Neural cell (in vitro differentiated cells): ENCODE measurements at regions not wholly inside any gene's neighbourhood (a gene's known extent, or its start where the extent isn't known, plus 50 kb on each side); places are given as distances from the start of the nearest gene placed in this dataset.

Experiments
- H2AFZ ChIP-seq: fragments of 200-600, 300-800 bp; sonication (generic), shearing (Covaris generic); 2 replicates; pipeline ENCODE4 v1.6.0; 2014; ENCODE audit warnings: low read depth, mild to moderate bottlenecking, antibody characterized with exemption, low read length, moderate library complexity
- H3F3A ChIP-seq: fragments of 200-600 bp; shearing (Covaris generic); 2 replicates; pipeline ENCODE4 v1.6.1; 2016; ENCODE audit warnings: mild to moderate bottlenecking, moderate library complexity, mixed read lengths, antibody characterized with exemption, low read length; ENCODE audit not compliant: insufficient read depth, poor library complexity, severe bottlenecking
- H3K27ac ChIP-seq: fragments of 200-600, 300-800 bp; sonication (generic), shearing (Covaris generic); 2 replicates; pipeline ENCODE4 v1.5.1; 2014; ENCODE audit warnings: mild to moderate bottlenecking, low read length, moderate library complexity
- H3K27me3 ChIP-seq: fragments of 300-800, 200-600 bp; sonication (generic), shearing (Covaris generic); 2 replicates; pipeline ENCODE4 v1.6.0; 2014; ENCODE audit warnings: mild to moderate bottlenecking, low read depth, low read length, moderate library complexity; ENCODE audit not compliant: insufficient read depth
- H3K36me3 ChIP-seq: fragments of 300-800, 200-600 bp; sonication (generic), shearing (Covaris generic); 2 replicates; pipeline ENCODE4 v1.5.1; 2014; ENCODE audit warnings: mild to moderate bottlenecking, antibody characterized with exemption, low read length, moderate library complexity; ENCODE audit not compliant: insufficient read depth
- H3K4me2 ChIP-seq: fragments of 300-800, 200-600 bp; sonication (generic), shearing (Covaris generic); 2 replicates; pipeline ENCODE4 v1.6.0; 2014; ENCODE audit warnings: mild to moderate bottlenecking, low read length
- H3K4me3 ChIP-seq: fragments of 300-800, 200-600 bp; sonication (generic), shearing (Covaris generic); 2 replicates; pipeline ENCODE4 v1.5.1; 2014; ENCODE audit warnings: mild to moderate bottlenecking, low read length, moderate library complexity
- H3K79me2 ChIP-seq: fragments of 200-600 bp; shearing (Covaris generic); replicated peaks from 2 replicates; pipeline ENCODE4 v1.6.0; 2014; ENCODE audit warnings: mild to moderate bottlenecking, low read length, moderate library complexity; ENCODE audit not compliant: insufficient read depth
- H3K9ac ChIP-seq: fragments of 300-800, 200-600 bp; sonication (generic), shearing (Covaris generic); 2 replicates; pipeline ENCODE4 v1.6.1; 2016; ENCODE audit warnings: mild to moderate bottlenecking, low read length, mixed read lengths
- H3K9me2 ChIP-seq: fragments of 200-600 bp; shearing (Covaris generic); 2 replicates; pipeline ENCODE4 v1.6.1; 2016; ENCODE audit warnings: mild to moderate bottlenecking, low read length, mixed read lengths; ENCODE audit not compliant: insufficient read depth
- H3K9me3 ChIP-seq: fragments of 200-600, 300-800 bp; sonication (generic), shearing (Covaris generic); 2 replicates; pipeline ENCODE4 v1.6.1; 2016; ENCODE audit warnings: mild to moderate bottlenecking, mixed run types, low read length, moderate library complexity, mixed read lengths
- H4K20me1 ChIP-seq: fragments of 200-600 bp; shearing (Covaris generic); 2 replicates; pipeline ENCODE4 v1.6.1; 2016; ENCODE audit warnings: mild to moderate bottlenecking, mixed run types; ENCODE audit not compliant: insufficient read depth
- EP300 ChIP-seq: fragments of 450-650 bp; conservative IDR thresholded peaks from 2 replicates; pipeline ENCODE4 v1.6.1; 2014; ENCODE audit warnings: antibody characterized with exemption, mild to moderate bottlenecking, moderate library complexity; ENCODE audit not compliant: poor library complexity, severe bottlenecking
- EZH2 ChIP-seq: fragments of 200-600, 300-800 bp; shearing (Covaris generic), sonication (generic); IDR thresholded peaks from 2 replicates; pipeline ENCODE4 v1.6.1; 2014; ENCODE audit warnings: antibody characterized with exemption, low read length, borderline replicate concordance, mild to moderate bottlenecking; ENCODE audit not compliant: insufficient read depth, poor library complexity, severe bottlenecking
- MXI1 ChIP-seq: fragments of 450-650 bp; conservative IDR thresholded peaks from 2 replicates; pipeline ENCODE4 v1.6.1; 2014; ENCODE audit warnings: antibody characterized with exemption, mild to moderate bottlenecking; ENCODE audit not compliant: poor library complexity, severe bottlenecking
- POLR2AphosphoS5 ChIP-seq: IDR thresholded peaks from 2 replicates; pipeline ENCODE4 v1.6.1; 2012
- RAD21 ChIP-seq: fragments of 450-650 bp; conservative IDR thresholded peaks from 2 replicates; pipeline ENCODE4 v1.6.1; 2014; ENCODE audit warnings: antibody characterized with exemption, mild to moderate bottlenecking, moderate library complexity
- SMC3 ChIP-seq: fragments of 450-650 bp; conservative IDR thresholded peaks from 2 replicates; pipeline ENCODE4 v1.6.1; 2014; ENCODE audit warnings: antibody characterized with exemption, mild to moderate bottlenecking, moderate library complexity; ENCODE audit not compliant: poor library complexity
- TAF1 ChIP-seq: IDR thresholded peaks from 2 replicates; pipeline ENCODE4 v1.6.1; 2012; ENCODE audit warnings: low read depth
- TF ChIP-seq, protein P1 (sequence below): fragments of 450-650 bp; IDR thresholded peaks from 2 replicates; pipeline ENCODE4 v1.5.1; 2014; ENCODE audit warnings: antibody characterized with exemption, mild to moderate bottlenecking, moderate library complexity; ENCODE audit not compliant: poor library complexity, severe bottlenecking
- TF ChIP-seq, protein P2 (sequence below): IDR thresholded peaks from 2 replicates; pipeline ENCODE4 v1.6.1; 2012; ENCODE audit warnings: borderline replicate concordance

DNA sequence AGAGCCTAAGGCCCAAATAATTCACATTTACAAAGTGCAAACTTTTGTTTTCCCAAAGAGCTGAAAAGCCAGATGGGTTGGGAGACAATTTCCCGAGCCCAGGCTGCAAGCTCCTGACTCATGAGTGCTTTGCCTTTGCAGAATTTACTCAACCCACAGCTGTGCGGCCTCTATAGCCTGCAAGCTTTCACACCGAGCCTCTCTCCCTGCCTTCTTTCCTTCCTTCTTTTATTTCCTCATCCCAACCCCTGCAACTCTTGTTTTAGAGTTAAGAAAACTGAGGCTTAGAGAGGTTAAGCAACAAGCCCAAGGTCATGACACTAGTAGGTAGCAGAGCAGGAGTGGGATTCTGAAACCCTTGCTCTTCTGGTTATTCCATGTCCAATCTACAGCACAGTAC lies 203.0 kb upstream of the GPR26 start:
- Histone ChIP-seq H3K9me3 (no peaks in the 10 kb centered on the region), H3K9me2 (no peaks in the 10 kb centered on the region), H3K27ac (no peak overlapping the region), H3K9ac (no peak overlapping the region), H3K36me3 (no peaks in the 10 kb centered on the region), H2AFZ (no peak overlapping the region), H4K20me1 (no peaks in the 10 kb centered on the region), H3K27me3 (peaks cover 13% of the 10 kb centered on the region), H3K4me3 (no peak overlapping the region), H3F3A (no peaks in the 10 kb centered on the region), H3K79me2 (no peaks in the 10 kb centered on the region), H3K4me2 (no peak overlapping the region)
- no peak for TF ChIP-seq TAF1
- TF ChIP-seq MXI1 = no peak
- no peak for TF ChIP-seq SMC3
- no peak for TF ChIP-seq RAD21
- TF ChIP-seq, protein P1, sequence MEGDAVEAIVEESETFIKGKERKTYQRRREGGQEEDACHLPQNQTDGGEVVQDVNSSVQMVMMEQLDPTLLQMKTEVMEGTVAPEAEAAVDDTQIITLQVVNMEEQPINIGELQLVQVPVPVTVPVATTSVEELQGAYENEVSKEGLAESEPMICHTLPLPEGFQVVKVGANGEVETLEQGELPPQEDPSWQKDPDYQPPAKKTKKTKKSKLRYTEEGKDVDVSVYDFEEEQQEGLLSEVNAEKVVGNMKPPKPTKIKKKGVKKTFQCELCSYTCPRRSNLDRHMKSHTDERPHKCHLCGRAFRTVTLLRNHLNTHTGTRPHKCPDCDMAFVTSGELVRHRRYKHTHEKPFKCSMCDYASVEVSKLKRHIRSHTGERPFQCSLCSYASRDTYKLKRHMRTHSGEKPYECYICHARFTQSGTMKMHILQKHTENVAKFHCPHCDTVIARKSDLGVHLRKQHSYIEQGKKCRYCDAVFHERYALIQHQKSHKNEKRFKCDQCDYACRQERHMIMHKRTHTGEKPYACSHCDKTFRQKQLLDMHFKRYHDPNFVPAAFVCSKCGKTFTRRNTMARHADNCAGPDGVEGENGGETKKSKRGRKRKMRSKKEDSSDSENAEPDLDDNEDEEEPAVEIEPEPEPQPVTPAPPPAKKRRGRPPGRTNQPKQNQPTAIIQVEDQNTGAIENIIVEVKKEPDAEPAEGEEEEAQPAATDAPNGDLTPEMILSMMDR = no peak
- TF ChIP-seq, protein P2, sequence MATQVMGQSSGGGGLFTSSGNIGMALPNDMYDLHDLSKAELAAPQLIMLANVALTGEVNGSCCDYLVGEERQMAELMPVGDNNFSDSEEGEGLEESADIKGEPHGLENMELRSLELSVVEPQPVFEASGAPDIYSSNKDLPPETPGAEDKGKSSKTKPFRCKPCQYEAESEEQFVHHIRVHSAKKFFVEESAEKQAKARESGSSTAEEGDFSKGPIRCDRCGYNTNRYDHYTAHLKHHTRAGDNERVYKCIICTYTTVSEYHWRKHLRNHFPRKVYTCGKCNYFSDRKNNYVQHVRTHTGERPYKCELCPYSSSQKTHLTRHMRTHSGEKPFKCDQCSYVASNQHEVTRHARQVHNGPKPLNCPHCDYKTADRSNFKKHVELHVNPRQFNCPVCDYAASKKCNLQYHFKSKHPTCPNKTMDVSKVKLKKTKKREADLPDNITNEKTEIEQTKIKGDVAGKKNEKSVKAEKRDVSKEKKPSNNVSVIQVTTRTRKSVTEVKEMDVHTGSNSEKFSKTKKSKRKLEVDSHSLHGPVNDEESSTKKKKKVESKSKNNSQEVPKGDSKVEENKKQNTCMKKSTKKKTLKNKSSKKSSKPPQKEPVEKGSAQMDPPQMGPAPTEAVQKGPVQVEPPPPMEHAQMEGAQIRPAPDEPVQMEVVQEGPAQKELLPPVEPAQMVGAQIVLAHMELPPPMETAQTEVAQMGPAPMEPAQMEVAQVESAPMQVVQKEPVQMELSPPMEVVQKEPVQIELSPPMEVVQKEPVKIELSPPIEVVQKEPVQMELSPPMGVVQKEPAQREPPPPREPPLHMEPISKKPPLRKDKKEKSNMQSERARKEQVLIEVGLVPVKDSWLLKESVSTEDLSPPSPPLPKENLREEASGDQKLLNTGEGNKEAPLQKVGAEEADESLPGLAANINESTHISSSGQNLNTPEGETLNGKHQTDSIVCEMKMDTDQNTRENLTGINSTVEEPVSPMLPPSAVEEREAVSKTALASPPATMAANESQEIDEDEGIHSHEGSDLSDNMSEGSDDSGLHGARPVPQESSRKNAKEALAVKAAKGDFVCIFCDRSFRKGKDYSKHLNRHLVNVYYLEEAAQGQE = no peak
- no peak for TF ChIP-seq POLR2AphosphoS5
- no peak for TF ChIP-seq EP300
- no peak for TF ChIP-seq EZH2

- no peak for TF ChIP-seq SMC3
- no peak for TF ChIP-seq MXI1
- no peak for TF ChIP-seq POLR2AphosphoS5
- TF ChIP-seq, protein P2 = no peak
- TF ChIP-seq TAF1 = no peak
- no peak for TF ChIP-seq EZH2
- no peak for TF ChIP-seq RAD21
- TF ChIP-seq, protein P1 = no peak
- no peak for TF ChIP-seq EP300
Observed at GRCh38 chr10:123463698-123464097, 202.5 kb upstream of the GPR26 start.

More at GRCh38 chr10:123463698-123464097, 202.5 kb upstream of the GPR26 start:
- H2AFZ ChIP-seq = no peak overlapping the region
- H3K79me2 ChIP-seq = no peaks in the 10 kb centered on the region
- H3K4me2 ChIP-seq = no peak overlapping the region
- H3K9me3 ChIP-seq = no peaks in the 10 kb centered on the region
- no peaks in the 10 kb centered on the region for H3K9me2 ChIP-seq
- H4K20me1 ChIP-seq = no peaks in the 10 kb centered on the region
- no peak overlapping the region for H3K4me3 ChIP-seq
- H3K9ac ChIP-seq = no peak overlapping the region
- peaks cover 13% of the 10 kb centered on the region for H3K27me3 ChIP-seq
- no peak overlapping the region for H3K27ac ChIP-seq
- H3F3A ChIP-seq = no peaks in the 10 kb centered on the region
- no peaks in the 10 kb centered on the region for H3K36me3 ChIP-seq
